ENCODE measurements at regions not wholly inside any gene's neighbourhood (a gene's known extent, or its start where the extent isn't known, plus 50 kb on each side); places are given as distances from the start of the nearest gene placed in this dataset.

GRCh38 chrX:10062980-10063379 lies 93.8 kb upstream of the CLCN4 start:
- Histone ChIP-seq H3K4me3 (ENCODE audit: low read depth, low read length) (no peak overlapping the region), H3K27me3 (ENCODE audit: control insufficient read depth, insufficient read depth, low read length) (no peaks in the 10 kb centered on the region), H3K36me3 (ENCODE audit: control insufficient read depth, insufficient read depth, low read length) (peaks cover 1% of the 10 kb centered on the region)
- ChIA-PET POLR2A (no interaction called here), CTCF (no interaction called here)
- TF ChIP-seq, protein P1, sequence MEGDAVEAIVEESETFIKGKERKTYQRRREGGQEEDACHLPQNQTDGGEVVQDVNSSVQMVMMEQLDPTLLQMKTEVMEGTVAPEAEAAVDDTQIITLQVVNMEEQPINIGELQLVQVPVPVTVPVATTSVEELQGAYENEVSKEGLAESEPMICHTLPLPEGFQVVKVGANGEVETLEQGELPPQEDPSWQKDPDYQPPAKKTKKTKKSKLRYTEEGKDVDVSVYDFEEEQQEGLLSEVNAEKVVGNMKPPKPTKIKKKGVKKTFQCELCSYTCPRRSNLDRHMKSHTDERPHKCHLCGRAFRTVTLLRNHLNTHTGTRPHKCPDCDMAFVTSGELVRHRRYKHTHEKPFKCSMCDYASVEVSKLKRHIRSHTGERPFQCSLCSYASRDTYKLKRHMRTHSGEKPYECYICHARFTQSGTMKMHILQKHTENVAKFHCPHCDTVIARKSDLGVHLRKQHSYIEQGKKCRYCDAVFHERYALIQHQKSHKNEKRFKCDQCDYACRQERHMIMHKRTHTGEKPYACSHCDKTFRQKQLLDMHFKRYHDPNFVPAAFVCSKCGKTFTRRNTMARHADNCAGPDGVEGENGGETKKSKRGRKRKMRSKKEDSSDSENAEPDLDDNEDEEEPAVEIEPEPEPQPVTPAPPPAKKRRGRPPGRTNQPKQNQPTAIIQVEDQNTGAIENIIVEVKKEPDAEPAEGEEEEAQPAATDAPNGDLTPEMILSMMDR (IDR thresholded peaks at IDR 0.05; ENCODE audit: insufficient read depth, low read depth, low read length): no peak
- no peak for DNase-seq (ENCODE audit: low read depth)

DNA sequence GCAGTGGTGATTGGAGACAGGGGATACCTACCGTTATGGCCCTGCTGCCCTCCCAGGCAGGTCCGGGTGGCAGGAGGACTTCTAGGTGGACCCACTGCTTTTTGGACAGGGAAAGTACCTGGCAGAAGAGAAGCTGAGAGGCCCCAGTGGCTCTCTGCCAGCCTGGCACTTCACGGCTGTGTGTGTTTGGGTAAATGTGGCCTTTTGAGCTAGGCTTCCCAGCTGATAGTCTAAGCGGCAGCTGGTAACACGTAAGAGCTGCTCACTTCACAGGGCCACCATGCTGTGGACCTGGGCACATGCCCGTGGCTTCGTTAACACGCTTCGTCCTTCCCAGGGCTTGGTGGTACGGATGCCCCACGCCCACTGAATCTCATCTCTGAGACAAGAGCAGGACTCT lies 92.0 kb upstream of the CLCN4 start:
- H3K27me3 ChIP-seq (ENCODE audit: control insufficient read depth, insufficient read depth, low read length): no peaks in the 10 kb centered on the region
- DNase-seq (ENCODE audit: low read depth): no peak
- CTCF ChIA-PET: no interaction called here
- POLR2A ChIA-PET: no interaction called here
- H3K4me3 ChIP-seq (ENCODE audit: low read depth, low read length): no peak overlapping the region
- TF ChIP-seq, protein P1 (IDR thresholded peaks at IDR 0.05; ENCODE audit: insufficient read depth, low read depth, low read length): no peak
- peaks cover 1% of the 10 kb centered on the region for H3K36me3 ChIP-seq (ENCODE audit: control insufficient read depth, insufficient read depth, low read length)

- no peak for DNase-seq (ENCODE audit: low read depth)
- Histone ChIP-seq H3K36me3 (ENCODE audit: control insufficient read depth, insufficient read depth, low read length) (no peaks in the 10 kb centered on the region; the same call in none of the 2 replicates), H3K27me3 (ENCODE audit: control insufficient read depth, insufficient read depth, low read length) (no peaks in the 10 kb centered on the region), H3K4me3 (ENCODE audit: low read depth, low read length) (no peak overlapping the region)
- ChIA-PET CTCF (interaction anchor here (1.3 kb wide), 1 partner anchor 49 kb away, joined by 3 read pairs; no protein-coding TSS in a partner anchor), POLR2A (no interaction called here)
- TF ChIP-seq, protein P1 (IDR thresholded peaks at IDR 0.05; ENCODE audit: insufficient read depth, low read depth, low read length): no peak
These were observed 85.9 kb upstream of the CLCN4 start for GRCh38 chrX:10070714-10071436.

DNA sequence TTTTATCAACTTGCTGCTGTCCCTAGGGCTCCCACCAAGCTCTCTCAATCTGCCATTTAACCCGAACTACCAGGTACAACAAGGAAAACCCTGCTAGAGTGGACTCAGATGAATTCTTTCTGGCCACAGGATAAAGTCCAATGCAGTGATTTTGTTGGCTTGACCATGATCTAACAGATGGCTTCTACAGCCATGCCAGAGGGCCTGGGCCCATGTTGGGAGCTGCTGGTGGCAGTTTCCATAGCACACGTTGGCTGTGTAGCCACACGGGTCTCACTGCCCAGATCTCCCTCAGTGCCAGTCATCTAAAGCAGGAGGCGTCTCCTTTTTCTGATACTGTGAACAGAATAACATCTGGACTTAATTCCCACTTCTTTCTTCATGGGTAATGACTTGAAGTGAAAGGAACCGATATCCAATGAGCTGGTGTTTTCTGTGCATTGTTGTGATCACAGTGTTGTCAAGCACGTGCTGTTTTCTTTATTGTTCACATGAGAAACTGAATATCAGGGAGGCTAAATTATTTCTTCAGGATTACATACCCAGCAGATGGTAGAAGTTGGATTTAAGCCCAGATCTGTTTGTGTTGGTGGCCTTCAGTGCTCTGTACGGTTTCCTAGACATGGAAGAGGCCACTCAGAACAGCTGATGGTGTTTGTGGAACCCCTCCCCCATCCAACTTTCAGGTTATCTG lies 85.2 kb upstream of the CLCN4 start:
- POLR2A ChIA-PET: no interaction called here
- Histone ChIP-seq H3K4me3 (ENCODE audit: low read depth, low read length) (no peak overlapping the region), H3K27me3 (ENCODE audit: control insufficient read depth, insufficient read depth, low read length) (no peaks in the 10 kb centered on the region), H3K36me3 (ENCODE audit: control insufficient read depth, insufficient read depth, low read length) (no peaks in the 10 kb centered on the region; the same call in none of the 2 replicates)
- CTCF ChIA-PET: interaction anchor here (1.3 kb wide), 1 partner anchor 48 kb away, joined by 3 read pairs; no protein-coding TSS in a partner anchor
- TF ChIP-seq, protein P1 (IDR thresholded peaks at IDR 0.05; ENCODE audit: insufficient read depth, low read depth, low read length): no peak
- no peak for DNase-seq (ENCODE audit: low read depth)

- ChIA-PET CTCF (interaction anchor here (1.6 kb wide), 1 partner anchor 11 kb away, joined by 4 read pairs; no protein-coding TSS in a partner anchor), POLR2A (no interaction called here)
- H3K27me3 ChIP-seq (ENCODE audit: control insufficient read depth, insufficient read depth, low read length): no peaks in the 10 kb centered on the region
- no peaks in the 10 kb centered on the region; the same call in none of the 2 replicates for H3K36me3 ChIP-seq (ENCODE audit: control insufficient read depth, insufficient read depth, low read length)
- TF ChIP-seq, protein P1 (IDR thresholded peaks at IDR 0.05; ENCODE audit: insufficient read depth, low read depth, low read length): no peak
- no peak for DNase-seq (ENCODE audit: low read depth)
- H3K4me3 ChIP-seq (ENCODE audit: low read depth, low read length): no peak overlapping the region
These were observed 83.8 kb upstream of the CLCN4 start for GRCh38 chrX:10072786-10073568.

All from BJ (cell line).